ENCODE measurements at regions not wholly inside any gene's neighbourhood (a gene's known extent, or its start where the extent isn't known, plus 50 kb on each side); places are given as distances from the start of the nearest gene placed in this dataset.

DNA sequence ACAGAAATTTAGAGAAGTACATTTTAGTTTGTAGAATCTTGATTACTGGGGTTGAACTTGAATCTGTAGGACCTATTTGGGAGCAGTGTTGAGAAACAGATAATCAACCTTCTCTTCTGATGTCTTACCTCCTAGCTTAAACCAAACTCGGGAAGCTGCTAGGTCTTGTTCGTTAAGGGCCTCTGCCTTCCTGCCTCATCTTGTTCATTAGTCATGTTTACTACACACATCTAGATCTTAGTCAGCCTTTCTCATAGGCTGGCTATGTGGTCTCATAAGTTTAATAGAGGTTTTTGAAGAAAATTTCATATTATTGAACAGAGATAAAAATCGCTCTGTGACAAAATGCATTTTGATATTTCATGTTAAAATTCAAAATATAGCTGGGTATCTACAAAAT is 331.0 kb upstream of the EDIL3 start:
- BruUV-seq (replicated peaks): no TSS peak
- no peaks in the 10 kb centered on the region for H4K20me1 ChIP-seq (ENCODE audit: insufficient read depth)
- no peak overlapping the region for H3K4me3 ChIP-seq (replicated peaks in 1 of 2; ENCODE audit: low read depth in 1 of 2, low read length in 2 of 2)
- H3K27me3 ChIP-seq (ENCODE audit: insufficient read depth, low read length): no peaks in the 10 kb centered on the region
- no peaks in the 10 kb centered on the region for H3K4me1 ChIP-seq (ENCODE audit: control insufficient read depth in 1 of 2, insufficient read depth in 2 of 2, low read length in 2 of 2)
- H3K9ac ChIP-seq (ENCODE audit: low read length): no peak overlapping the region
- TF ChIP-seq POLR2A (IDR thresholded peaks at IDR 0.05; ENCODE audit: borderline replicate concordance, extremely low read depth, insufficient read depth, insufficient read length) (no peak), EZH2phosphoT487 (IDR thresholded peaks at IDR 0.05; ENCODE audit: borderline replicate concordance) (no peak), SP1 (IDR thresholded peaks at IDR 0.05; ENCODE audit: low read depth) (no peak), CEBPB (IDR thresholded peaks at IDR 0.05; ENCODE audit: low read depth) (no peak), YY1 (IDR thresholded peaks at IDR 0.05; ENCODE audit: extremely low read depth, insufficient replicate concordance, low read depth, low read length) (no peak)
- TF ChIP-seq, protein P1, sequence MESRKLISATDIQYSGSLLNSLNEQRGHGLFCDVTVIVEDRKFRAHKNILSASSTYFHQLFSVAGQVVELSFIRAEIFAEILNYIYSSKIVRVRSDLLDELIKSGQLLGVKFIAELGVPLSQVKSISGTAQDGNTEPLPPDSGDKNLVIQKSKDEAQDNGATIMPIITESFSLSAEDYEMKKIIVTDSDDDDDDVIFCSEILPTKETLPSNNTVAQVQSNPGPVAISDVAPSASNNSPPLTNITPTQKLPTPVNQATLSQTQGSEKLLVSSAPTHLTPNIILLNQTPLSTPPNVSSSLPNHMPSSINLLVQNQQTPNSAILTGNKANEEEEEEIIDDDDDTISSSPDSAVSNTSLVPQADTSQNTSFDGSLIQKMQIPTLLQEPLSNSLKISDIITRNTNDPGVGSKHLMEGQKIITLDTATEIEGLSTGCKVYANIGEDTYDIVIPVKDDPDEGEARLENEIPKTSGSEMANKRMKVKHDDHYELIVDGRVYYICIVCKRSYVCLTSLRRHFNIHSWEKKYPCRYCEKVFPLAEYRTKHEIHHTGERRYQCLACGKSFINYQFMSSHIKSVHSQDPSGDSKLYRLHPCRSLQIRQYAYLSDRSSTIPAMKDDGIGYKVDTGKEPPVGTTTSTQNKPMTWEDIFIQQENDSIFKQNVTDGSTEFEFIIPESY (IDR thresholded peaks at IDR 0.05; ENCODE audit: extremely low read depth, insufficient replicate concordance, low read length): no peak
- TF ChIP-seq, protein P2, sequence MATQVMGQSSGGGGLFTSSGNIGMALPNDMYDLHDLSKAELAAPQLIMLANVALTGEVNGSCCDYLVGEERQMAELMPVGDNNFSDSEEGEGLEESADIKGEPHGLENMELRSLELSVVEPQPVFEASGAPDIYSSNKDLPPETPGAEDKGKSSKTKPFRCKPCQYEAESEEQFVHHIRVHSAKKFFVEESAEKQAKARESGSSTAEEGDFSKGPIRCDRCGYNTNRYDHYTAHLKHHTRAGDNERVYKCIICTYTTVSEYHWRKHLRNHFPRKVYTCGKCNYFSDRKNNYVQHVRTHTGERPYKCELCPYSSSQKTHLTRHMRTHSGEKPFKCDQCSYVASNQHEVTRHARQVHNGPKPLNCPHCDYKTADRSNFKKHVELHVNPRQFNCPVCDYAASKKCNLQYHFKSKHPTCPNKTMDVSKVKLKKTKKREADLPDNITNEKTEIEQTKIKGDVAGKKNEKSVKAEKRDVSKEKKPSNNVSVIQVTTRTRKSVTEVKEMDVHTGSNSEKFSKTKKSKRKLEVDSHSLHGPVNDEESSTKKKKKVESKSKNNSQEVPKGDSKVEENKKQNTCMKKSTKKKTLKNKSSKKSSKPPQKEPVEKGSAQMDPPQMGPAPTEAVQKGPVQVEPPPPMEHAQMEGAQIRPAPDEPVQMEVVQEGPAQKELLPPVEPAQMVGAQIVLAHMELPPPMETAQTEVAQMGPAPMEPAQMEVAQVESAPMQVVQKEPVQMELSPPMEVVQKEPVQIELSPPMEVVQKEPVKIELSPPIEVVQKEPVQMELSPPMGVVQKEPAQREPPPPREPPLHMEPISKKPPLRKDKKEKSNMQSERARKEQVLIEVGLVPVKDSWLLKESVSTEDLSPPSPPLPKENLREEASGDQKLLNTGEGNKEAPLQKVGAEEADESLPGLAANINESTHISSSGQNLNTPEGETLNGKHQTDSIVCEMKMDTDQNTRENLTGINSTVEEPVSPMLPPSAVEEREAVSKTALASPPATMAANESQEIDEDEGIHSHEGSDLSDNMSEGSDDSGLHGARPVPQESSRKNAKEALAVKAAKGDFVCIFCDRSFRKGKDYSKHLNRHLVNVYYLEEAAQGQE (IDR thresholded peaks at IDR 0.05; ENCODE audit: low read depth): no peak
- no peaks in the 10 kb centered on the region for H3K36me3 ChIP-seq (ENCODE audit: control insufficient read depth in 1 of 2, insufficient read depth in 2 of 2, low read length in 2 of 2)
- H3K79me2 ChIP-seq (ENCODE audit: insufficient read depth, low read length): no peaks in the 10 kb centered on the region
- no peaks in the 10 kb centered on the region for H3K9me2 ChIP-seq (ENCODE audit: insufficient read depth)
- no peaks in the 10 kb centered on the region for H3K9me3 ChIP-seq (ENCODE audit: control insufficient read depth in 1 of 2, insufficient read depth in 1 of 2, low read depth in 1 of 2, low read length in 2 of 2)
- ChIA-PET POLR2A (no interaction called here), RAD21 (ENCODE audit: low non-redundant PET in 1 of 2, low total read pairs in 2 of 2, uncharacterized antibody in 2 of 2, unreplicated experiment in 2 of 2) (no interaction called here), CTCF (no interaction called here)
- H3K4me2 ChIP-seq (ENCODE audit: low read length): no peak overlapping the region
- ATAC-seq: no peak
- DNase-seq (ENCODE audit: low read depth, low spot score): no peak
- no peak overlapping the region for H3K27ac ChIP-seq (ENCODE audit: low read depth, low read length)
- no peak overlapping the region for H2AFZ ChIP-seq (ENCODE audit: low read depth, low read length, poor library complexity, severe bottlenecking)
- intact Hi-C loops (cut with micrococcal nuclease): no loop called here

All from HCT116 (cell line).